ACHN (cell line): ENCODE measurements at regions not wholly inside any gene's neighbourhood (a gene's known extent, or its start where the extent isn't known, plus 50 kb on each side); places are given as distances from the start of the nearest gene placed in this dataset.

Experiments
- DNase-seq: peaks from one replicate; pipeline ENCODE4 v3.0.0-alpha.2; 2015
- in situ Hi-C: cut with HindIII; loops from 2 replicates; pipeline ENCODE4 v1.10.0; 2017; ENCODE audit warnings: low sequenced_read_pairs, low pct_ligation_motif_present, low pct_unique_long_range_greater_than_20kb

DNA sequence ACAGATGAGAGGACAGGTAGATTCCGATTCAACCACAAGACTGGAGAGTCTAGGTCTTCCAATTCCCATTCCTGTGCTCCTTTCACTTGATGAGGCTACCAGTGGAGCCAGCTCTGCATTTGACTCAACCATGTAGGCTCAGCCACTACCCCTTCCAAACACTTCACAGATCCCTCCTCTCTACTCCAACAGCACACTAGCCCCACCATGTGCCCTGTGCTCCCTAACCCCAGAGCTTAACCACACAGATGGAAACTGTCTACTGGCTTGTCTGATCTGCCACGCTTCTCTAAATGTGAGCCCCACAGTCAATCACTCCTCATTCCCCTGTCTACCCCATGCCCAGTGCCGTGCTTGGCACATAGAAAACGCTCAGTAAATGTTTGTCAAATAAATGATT, 508.2 kb downstream of the CDK5RAP2 start:
- no peak for DNase-seq
- in situ Hi-C loops: no loop called here

- in situ Hi-C loops: no loop called here
- DNase-seq: no peak
Measured at GRCh38 chr9:120066315-120066714, 513.7 kb downstream of the CDK5RAP2 start.

GRCh38 chr9:120065151-120065550, 514.8 kb downstream of the CDK5RAP2 start:
- no peak for DNase-seq

DNA sequence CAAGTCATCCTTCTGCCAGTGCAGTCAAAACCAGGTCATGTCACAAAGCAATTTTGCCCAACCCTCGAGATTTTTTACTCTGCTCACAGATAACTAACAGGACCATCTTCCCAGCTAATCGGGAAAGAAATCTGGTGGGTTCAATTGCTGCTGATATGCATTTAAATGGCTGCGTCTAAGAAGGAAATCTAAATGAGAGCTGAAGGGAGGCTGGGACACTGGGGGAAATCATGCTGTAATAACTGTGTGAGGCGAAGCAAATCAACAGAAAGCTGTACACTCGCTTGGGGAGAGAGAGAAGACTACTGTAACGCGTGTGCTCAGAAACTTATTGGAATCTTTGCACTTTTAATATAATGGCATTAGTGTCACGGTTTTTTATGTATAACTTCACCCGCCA, 535.0 kb downstream of the CDK5RAP2 start:
- no peak for DNase-seq
- in situ Hi-C loops: no loop called here

More at GRCh38 chr9:120065151-120065550, 514.8 kb downstream of the CDK5RAP2 start:
- in situ Hi-C loops: no loop called here

GRCh38 chr9:120043448-120043847, 536.5 kb downstream of the CDK5RAP2 start:
- in situ Hi-C loops: no loop called here
- no peak for DNase-seq

- in situ Hi-C loops: no loop called here
- DNase-seq: no peak
Measured at GRCh38 chr9:120040896-120041295, 539.1 kb downstream of the CDK5RAP2 start.

- no peak for DNase-seq
- in situ Hi-C loops: no loop called here
Measured at GRCh38 chr9:120038342-120038741, 541.6 kb downstream of the CDK5RAP2 start.

DNA sequence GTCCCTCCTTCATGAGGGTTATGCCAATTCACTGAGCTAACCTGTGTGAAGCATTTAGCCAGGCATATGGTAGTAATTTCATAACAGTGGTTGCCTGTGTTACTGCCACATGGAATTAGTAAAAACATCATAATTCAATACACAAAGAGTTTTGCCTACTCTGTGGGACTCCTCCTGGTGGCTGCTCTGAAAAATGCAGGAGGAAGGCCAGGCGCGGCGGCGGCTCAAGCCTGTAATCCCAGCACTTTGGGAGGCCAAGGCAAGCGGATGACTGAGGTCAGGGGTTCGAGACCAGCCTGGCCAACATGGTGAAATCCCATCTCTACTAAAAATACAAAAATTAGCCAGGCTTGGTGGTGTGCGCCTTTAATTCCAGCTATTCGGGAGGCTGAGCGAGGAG, 547.3 kb downstream of the CDK5RAP2 start:
- in situ Hi-C loops: no loop called here
- DNase-seq: no peak

DNA sequence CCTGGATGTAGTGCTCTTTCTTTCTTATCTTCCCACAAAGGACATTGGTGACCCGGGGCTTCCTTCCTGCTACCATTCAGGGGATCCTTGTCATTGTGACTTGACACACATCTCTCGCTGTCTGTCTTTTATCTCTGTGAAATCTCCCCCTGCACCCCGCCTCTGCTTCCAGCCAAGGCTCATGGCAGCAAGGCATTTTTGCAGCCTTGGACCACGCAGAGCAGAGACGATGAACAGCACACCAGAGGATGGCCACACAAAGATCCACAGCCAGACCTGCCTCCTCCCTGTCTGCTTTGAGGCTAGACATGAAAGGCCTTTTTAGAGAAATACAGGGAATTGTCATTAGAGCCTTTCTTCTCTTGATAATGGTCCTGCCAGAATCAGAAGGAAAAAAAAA, 549.1 kb downstream of the CDK5RAP2 start:
- in situ Hi-C loops: no loop called here
- DNase-seq: no peak

DNA sequence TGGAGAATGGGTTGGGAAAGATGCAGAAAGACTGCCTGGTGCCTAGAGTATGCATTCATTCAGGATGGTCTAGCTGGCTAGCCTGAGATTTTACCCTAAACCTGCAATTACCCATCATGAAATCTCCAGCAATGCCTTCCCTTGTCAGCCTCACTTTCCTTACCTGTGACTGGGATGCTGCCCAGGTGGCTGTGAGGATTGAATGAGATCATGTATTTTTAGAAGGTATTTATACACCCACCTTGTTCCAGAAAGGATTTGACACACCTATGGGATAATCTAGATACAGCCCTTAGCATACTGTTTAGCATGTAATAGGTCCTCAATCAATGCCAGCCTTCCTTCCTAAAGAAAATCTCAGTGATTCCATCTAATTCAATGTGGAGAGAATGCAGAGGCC, 561.4 kb downstream of the CDK5RAP2 start:
- no peak for DNase-seq
- in situ Hi-C loops: no loop called here

DNA sequence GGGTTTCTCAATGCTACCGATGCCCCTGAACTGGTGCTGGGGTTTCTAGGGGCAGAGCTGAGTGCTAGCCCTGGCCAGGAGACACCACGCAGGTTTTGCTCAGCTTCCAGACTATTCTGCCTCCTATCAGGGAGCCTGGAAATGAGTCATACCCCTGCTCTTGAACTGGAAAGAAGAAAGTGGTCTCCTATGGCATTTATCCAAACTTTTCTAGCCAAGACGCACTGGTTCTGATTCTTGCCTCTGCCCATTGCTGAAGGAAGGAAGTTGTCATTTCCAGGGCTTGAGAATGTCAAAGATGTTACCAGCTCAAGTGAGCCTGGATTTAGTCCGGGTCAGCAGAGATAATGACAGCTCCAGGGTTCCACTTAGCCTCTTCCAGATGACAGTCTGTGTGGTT, 561.9 kb downstream of the CDK5RAP2 start:
- in situ Hi-C loops: no loop called here
- no peak for DNase-seq

- in situ Hi-C loops: no loop called here
- DNase-seq: no peak
Measured at GRCh38 chr9:120016231-120016630, 563.7 kb downstream of the CDK5RAP2 start.

- DNase-seq: no peak
- in situ Hi-C loops: no loop called here
Measured at GRCh38 chr9:120014796-120015195, 565.2 kb downstream of the CDK5RAP2 start.

- no peak for DNase-seq
- in situ Hi-C loops: no loop called here
Measured at GRCh38 chr9:120009856-120010255, 570.1 kb downstream of the CDK5RAP2 start.

- in situ Hi-C loops: no loop called here
- no peak for DNase-seq
Measured at GRCh38 chr9:120001536-120001935, 578.4 kb downstream of the CDK5RAP2 start.

DNA sequence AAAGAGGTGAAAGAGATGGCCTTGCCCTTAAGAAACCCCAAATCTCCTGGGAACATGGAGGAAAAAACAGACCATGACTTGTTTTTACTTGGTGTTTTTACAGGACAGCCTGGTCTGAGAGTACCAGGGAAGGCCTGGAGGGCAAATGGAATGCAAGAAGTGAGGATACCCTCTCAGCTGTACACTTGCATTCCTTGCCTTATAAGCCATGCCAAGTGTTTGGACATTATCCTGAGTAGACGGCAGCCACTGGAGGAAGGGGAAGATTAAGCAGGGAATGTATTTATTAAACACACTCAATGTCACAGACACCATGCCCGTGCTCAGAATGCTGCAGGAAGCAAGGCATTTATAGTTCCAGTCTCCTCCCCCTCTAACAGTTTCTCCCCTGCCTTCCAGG, 581.4 kb downstream of the CDK5RAP2 start:
- in situ Hi-C loops: no loop called here
- no peak for DNase-seq

DNA sequence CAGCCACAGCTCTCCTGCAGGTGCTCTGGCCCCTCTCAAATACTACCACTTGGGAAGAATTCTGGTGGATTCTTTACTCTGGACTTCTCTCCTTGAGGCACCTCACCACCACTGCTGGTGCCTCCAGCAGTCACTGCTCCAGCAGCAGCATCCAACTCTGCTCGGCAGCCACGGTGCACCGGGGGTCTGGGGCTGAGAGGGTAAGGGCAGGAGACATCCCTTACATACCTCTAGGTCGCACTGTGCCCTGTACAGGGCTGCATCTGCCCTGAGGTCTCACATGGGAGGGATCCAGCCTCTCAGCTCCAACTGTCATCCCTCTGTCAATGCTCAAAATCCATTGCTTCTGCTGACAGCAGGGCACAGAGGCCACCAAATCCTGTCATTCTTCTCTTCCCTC, 588.2 kb downstream of the CDK5RAP2 start:
- DNase-seq: no peak
- in situ Hi-C loops: no loop called here

DNA sequence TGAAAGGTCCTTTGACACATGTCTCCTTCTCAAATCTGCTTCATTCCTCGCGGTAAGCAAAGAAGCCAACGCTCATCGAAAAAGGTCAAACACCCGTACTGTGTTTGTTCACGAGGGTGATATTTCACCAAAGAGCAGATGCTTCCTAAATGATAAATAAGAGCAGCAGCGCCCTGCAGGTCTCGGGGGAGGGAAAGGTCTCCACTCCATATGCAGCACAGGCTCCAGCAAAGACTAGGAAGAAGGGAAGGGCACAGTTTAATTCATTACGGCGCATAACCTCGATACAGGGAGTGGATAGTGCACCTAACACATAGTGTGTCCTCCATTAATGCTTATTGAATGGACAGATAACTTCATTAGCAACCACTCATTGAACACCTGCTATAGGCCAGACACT, 593.3 kb downstream of the CDK5RAP2 start:
- in situ Hi-C loops: no loop called here

GRCh38 chr9:119986205-119986604, 593.8 kb downstream of the CDK5RAP2 start:
- DNase-seq: no peak
- in situ Hi-C loops: no loop called here

More for the DNA sequence above, 593.3 kb downstream of the CDK5RAP2 start:
- DNase-seq: no peak

- in situ Hi-C loops: no loop called here
- DNase-seq: no peak
Measured at GRCh38 chr9:119974026-119974425, 604.8 kb upstream of the BRINP1 start.
